NCI-H2227 (cell line): ENCODE measurements at regions not wholly inside any gene's neighbourhood (a gene's known extent, or its start where the extent isn't known, plus 50 kb on each side); places are given as distances from the start of the nearest gene placed in this dataset.

Experiments
- DNase-seq: peaks from one replicate; lab custom pipeline; 2025; ENCODE audit not compliant: unreplicated experiment; lab: John Stamatoyannopoulos, UW

- DNase-seq, result no peak
Observed at GRCh38 chr6:140931581-140931980, 1201.1 kb upstream of the GJE1 start.

GRCh38 chr6:140929121-140929520 is 1203.6 kb upstream of the GJE1 start:
- DNase-seq, result no peak

DNA sequence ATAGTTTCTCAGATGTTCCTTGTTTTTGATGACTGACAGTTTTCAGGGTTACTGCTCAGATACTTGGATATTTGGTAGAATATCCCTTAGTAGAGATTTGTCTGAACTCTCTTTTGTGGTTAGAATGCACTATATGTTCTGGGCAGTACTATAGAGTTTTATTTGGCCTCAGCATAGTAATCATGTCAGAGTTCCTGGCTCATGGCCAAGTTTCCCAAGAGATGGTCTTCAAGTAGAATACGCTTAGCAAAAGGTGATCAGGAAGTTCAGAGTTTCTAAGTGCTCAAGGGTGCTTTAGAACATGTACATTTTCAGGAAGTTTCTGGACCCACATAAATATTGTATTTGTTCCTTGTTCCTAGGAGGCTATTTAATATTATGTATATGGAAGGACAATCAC is 1209.7 kb upstream of the GJE1 start:
- no peak for DNase-seq

DNA sequence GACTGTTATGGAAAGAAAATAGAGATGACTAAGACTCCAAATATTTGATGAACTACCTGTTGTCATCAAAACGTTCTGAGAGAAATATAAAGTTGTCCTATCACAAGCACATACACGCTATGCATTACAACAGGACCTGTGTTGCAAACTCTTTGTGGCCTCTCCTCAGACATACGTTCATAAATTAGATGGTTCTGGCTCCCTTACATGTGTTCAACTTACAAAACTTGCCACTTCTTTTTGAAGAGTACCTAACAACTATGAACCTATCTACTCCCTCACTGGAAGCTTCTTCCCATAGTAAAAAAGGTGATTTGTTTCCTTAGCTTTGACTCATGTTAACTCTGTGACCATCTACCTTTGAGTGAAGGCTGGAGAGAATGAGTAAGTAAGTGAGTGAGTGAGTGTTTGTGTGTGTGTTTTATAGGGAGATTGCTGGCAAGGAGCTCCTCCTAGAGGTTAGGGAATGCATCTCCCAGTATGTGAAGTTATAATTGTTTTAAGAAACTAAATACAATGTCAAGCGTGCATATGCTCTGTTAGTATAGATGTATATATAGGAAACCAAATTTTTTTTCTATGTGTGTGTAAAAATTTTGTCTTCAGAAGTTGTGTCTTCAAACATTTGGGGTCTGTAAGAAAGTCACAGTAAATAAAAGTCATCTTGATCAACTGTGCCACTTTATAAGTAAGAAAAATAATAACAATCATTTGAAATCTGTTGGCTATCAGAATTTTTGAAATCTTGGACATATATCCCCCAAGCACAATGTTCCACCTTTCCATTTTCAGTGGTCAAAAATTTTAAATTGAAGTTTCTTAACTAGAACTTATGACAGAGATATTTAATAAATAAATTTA is 1211.1 kb upstream of the GJE1 start:
- DNase-seq, result no peak

DNA sequence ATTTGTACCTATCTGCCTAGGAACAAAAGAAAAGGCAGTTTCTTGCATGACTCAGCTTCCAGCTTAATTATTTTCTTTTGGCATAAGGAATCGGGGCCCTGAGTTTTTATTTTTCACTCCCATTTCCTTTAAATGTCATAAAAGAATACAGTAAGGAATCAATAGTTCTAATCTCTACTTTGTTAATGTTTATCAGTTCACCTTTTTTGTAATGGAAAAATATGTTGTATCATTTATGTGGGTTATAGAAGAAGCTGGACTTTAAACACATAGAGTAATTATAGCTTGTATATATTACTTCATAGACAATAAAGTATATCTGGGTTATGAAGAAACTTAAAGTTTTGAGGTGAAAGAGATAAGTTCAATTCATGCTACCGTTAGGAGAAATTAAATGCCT is 1214.8 kb upstream of the GJE1 start:
- DNase-seq, result no peak

- DNase-seq, result no peak
Observed at GRCh38 chr6:140915551-140915950, 1217.2 kb upstream of the GJE1 start.

- no peak for DNase-seq
Observed at GRCh38 chr6:140915103-140915502, 1217.6 kb upstream of the GJE1 start.

DNA sequence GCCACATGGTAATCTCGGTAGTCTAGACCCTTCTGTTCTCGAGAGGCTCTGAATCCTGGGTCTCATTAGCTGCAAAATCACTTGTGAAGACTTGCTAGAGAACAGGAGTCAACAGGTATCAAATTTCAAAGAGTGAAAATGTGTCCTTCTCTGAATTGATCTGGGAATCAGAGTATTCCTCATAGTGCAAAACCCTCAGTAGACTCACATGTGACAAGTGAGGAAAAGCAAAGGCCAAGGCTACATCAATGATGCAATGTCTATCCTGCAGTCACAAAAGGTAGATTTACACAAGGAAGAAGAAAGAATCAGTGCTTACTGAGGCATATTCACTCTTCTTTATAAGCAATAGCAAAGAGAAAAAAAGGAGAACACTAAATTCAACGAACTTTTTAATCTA is 1220.0 kb upstream of the GJE1 start:
- DNase-seq, result no peak

GRCh38 chr6:140909625-140910024 is 1223.1 kb upstream of the GJE1 start:
- no peak for DNase-seq

GRCh38 chr6:140909156-140909555 is 1223.6 kb upstream of the GJE1 start:
- no peak for DNase-seq

- DNase-seq, result no peak
Observed at GRCh38 chr6:140908505-140908904, 1224.2 kb upstream of the GJE1 start.

- DNase-seq, result no peak
Observed at GRCh38 chr6:140907235-140907634, 1225.5 kb upstream of the GJE1 start.

DNA sequence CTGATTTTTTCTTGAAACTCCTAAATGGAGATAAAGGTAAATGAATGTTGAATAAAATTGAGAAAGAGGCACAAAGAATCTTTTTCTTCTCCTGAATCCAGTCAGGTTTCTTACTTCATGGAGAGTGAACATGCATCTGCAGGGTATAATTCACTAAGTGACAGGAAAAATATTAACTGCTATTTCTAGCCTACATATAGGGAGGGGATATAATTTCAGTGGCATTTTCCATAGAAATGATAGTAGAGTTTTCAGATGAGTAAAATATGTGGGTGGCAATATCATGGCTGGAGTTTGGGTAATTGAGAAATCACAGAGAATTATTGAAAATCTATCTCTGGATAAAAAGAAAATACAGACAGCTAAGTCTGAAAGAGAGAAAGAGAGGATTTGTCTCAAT is 1227.0 kb upstream of the GJE1 start:
- no peak for DNase-seq

DNA sequence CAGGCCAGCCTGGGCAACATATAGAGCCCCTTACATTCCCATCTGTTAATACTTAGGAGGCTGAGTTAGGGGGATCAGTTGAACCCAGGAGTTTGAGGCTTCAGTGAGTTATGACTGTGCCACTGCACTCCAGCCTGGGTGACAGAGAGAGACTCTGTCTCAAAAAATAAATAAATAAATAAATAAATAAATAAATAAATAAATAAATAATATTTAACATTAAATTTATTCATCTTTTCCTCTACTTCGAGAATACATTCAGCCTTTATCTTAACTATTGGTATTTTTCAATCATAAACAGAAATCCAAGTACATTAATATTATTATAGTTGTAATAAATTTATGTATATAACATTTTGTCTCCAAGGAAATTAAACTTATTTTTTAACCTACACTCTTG is 1227.7 kb upstream of the GJE1 start:
- DNase-seq, result no peak

DNA sequence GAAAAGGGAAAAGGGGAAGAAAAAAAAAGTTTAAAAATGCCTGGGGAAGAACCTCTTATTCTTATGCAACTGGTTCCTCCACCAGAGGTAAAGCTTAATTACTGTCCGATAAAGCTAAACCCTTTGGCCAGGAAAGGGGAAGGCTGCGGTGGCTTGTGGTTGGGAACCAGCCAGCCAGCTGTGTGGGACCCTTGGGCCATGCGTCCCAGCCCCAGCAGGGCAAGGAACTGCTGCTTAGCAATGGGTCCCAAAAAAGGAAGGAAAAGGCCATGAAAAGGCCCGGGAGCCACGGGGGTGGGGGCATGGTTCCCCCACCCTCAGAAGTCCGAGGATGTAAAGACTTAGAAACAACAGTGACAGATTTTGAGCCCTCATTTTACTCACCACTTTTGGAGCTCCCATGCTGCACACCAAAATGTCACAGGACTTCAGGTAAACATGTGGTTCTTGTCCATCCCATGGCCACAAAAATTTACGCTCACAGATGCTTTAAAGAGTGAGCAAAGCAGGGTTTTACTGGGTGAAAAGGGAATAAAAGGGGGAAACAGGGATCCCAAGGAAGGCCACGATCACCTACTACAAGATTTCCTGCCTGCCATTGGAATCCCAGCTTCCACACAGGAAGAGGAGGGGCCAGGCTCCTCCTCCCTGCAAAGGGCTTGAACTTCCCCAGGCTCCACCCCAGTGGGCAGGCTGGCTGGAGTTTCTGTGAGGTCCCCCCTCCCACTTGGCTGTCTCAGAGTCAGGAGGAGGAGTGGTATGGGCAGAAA is 1234.7 kb upstream of the GJE1 start:
- no peak for DNase-seq

GRCh38 chr6:140897349-140897748 is 1235.4 kb upstream of the GJE1 start:
- no peak for DNase-seq

GRCh38 chr6:140893432-140893831 is 1239.3 kb upstream of the GJE1 start:
- DNase-seq, result no peak

- no peak for DNase-seq
Observed at GRCh38 chr6:140879946-140880345, 1252.8 kb upstream of the GJE1 start.

GRCh38 chr6:140874066-140874465 is 1258.7 kb upstream of the GJE1 start:
- DNase-seq, result no peak

- no peak for DNase-seq
Observed at GRCh38 chr6:140872885-140873284, 1259.8 kb upstream of the GJE1 start.

DNA sequence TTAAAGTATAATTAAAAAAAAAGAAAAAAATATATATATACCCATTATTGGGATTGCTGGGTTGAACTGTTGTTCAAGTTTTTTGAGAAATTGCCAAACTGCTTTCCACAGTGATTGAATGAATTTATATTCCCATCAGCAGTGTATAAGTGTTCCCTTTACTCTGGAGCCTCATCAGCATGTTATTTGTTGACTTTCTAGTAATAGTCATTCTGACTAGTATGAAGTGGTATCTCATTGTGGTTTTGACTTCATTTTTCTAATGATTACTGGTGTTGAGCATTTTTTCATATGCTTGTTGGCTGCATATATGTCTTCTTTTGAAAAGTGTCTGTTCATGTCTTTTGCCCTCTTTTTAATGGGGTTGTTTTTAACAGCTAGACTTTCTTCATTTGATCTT is 1260.8 kb upstream of the GJE1 start:
- no peak for DNase-seq

DNA sequence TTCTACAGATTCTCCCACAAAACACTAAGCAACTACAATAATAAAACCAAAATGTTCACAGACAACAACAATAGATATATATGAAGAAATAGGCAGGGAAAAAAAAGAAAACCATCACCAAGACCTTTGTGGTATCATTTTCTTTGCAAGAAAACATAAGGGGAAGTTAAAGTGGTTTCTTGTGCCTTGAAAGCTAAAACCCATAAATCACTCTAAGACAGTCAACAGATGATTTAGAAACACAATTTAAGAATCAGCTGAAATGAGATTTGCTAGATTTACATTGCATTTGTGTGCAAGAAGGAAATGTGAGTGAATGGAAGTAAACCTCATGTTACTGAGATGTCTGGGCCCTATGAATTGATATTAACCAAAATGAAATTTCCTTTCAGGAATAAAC is 1265.4 kb upstream of the GJE1 start:
- DNase-seq, result no peak
